NCI-H226 (cell line): ENCODE measurements at regions not wholly inside any gene's neighbourhood (a gene's known extent, or its start where the extent isn't known, plus 50 kb on each side); places are given as distances from the start of the nearest gene placed in this dataset.
A peak's percentile ranks its signal among the peaks of the same experiment; 100 is the strongest.
"Not testable (repeated sequence)": the region's sequence is repeated elsewhere in the genome, so short reads cannot be mapped to it uniquely, and the experiment has no call there.

ENCODE experiments used
- DNase-seq: peaks from one replicate; pipeline ENCODE4 v3.0.0-alpha.2; 2015

DNA sequence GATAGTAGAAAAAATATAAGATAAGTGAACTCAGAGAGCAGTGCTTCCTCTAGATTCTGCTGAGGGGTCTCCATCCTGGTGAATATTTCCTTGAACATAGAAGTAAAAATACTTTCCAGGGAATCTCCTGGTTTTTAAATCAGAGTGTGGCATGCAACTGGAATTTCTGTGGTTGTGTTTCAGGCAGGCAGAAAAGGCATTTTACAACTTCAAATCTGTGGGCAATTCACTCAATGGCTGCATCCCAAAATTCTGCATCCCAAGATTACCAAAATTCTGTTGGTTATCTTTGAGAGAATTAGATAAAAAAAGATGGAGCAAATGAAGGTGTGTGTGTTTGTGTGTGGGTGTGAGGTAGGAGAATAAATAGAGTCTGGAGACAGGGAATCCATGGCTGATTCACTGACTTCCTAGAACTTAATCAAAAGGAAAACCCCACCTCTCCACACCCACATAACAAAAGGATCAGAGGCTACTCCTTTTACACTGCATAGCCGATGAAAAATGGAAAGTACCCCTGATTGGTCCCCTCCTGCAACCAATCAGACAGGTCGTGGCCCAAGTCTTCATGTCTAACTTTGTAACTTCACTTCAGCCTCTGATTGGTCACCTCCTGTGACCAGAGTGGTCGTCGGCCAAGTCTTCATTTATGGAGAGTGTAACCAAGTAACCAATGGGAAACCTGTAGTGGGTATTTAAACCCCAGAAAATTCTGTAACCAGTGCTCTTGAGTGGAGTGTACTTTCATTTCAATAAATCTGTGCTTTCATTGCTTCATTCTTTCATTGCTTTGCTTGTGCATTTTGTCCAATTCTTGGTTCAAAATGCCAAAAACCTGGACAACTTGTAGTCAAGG is 112.8 kb downstream of the DLEU7 start:
- no peak for DNase-seq

DNA sequence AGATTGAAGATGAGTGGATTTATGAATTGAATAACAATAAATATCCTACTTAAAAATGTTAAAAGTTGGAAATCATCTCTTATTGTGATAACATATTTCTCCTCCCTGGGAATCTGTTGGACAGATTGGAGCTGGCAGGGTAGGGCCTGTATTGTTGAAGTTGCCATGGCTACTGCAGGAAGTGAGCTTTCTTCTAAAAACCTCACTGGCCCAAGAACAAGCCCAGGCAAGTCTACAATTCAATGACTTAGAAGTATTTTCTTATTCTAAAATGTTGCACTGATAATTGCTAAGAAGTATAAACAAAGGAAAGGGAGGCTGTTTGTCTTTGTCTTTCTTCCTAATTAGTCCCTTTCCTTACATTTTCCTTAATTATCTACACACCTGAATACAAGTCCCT is 112.1 kb downstream of the DLEU7 start:
- peak; percentile 65 for DNase-seq

- peak; percentile 93 for DNase-seq
Observed at GRCh38 chr13:50732712-50733111, 110.8 kb downstream of the DLEU7 start.

DNA sequence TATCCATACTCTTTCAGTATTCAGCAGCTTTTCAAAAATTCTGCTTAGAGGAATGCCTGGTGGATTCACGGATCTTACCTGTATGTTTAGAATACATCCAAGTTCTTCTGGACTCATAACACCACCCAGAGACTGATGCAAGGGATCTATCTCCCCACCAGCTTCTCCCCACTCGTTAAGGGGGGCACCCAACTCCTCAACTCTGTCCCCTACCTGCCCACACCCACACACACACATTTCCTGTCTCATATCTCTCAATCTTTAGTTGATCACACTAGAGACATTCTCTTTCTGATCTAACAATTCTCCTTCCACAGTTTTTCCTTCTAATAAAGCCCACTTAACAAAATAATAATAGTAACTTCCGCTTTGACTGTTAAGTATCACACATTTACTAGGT is 110.1 kb downstream of the DLEU7 start:
- DNase-seq, result no peak

DNA sequence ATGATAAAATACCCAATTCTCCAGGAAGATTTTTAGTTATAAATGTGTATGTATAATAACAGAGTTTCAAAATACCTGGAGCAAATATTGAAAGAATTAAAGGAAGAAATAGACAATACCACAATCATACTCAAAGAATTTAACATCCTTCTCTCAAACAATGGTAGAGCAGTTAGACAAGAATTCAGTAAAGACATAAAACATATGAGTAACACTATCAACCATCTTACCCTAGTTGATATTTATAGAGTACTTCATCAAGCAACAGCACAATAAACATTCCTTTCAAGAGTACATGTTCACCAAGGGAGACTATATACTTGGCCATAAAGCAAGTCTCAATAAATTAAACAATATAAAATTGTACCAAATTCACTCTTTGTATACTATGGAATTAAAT is 108.4 kb downstream of the DLEU7 start:
- no peak for DNase-seq

DNA sequence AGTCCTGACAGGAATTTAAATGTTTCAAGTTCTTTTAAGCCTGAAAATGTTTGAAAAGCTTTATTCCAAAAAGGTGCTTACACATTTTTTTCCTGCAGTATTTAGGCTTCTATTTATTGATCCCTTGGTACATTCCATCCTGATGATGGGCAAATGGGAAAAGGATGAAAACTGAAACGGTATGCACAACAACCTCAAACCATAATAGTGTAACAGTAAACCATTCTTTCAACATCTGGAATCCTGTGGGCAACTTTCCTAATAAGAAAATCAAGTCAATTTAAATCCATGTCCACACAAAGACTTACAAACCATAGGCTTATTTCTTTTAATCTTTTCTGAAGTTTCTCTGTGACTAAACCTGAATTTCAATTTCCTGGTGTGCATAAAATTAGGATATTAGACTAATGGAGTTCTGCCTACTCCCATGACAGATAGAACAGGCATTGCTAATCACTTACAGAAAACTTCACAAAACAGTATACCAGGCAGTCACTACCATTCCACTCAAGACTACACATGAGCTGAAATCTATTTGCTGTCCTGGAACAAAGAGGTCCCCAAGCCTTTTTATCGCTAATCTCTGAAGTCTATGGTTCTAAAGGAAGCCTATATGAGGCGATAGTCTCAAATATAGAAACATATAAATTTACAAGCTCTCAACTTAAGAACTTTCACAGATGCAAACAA is 103.3 kb downstream of the DLEU7 start:
- no peak for DNase-seq

GRCh38 chr13:50742353-50742752 is 101.1 kb downstream of the DLEU7 start:
- no peak for DNase-seq

- DNase-seq, result no peak
Observed at GRCh38 chr13:50742968-50743367, 100.5 kb downstream of the DLEU7 start.

DNA sequence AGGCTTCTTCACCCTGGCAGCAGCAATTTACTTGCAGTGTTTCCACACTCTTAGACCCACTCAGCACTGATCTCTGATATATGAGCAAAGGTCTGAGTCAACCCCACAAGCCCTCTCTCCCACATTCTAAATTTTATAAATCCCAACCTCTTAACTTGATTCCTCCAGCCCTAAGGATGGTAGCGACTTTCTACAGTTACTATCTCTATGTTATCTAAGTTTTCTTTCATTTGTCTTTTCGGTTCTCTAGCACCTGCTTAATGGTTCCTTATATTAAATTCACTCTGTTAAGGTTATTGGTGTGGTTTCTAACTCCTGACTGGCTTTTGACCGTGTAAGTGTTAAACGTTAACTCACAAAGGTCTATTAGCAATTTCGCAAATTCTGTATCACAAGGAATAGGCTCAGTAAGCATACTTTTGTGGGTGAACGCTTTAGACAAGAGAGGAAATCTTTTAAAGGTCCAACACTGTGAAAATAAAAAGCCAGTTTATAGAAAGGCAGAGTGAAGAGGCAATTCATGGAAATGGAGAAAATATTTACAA is 99.3 kb downstream of the DLEU7 start:
- no peak for DNase-seq

DNA sequence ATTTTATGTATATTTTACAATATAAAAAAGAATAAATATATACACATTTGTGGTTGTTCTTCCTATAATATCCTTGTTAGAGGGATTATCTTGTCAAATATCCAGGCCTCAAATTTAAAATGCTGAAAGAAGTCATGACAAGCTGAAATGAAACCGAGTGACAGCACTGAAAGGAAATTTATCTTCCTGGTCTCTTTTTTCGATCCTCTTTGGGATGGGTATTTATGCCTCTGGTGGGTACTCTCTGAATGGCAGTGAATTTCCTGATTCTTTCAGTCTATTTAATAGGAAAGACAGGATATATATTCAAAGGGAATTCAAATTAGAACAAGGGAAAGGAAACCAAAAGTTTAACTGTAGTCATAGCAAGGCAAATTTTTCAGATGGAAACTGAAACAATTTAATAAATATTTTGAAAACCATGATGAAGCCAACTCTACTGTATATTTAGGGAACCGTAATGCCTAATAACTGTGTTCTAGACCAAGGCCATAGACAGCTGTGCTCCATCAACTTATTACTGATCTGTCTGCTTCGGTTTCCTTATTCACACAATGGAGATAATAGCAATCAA is 97.9 kb downstream of the DLEU7 start:
- DNase-seq, result no peak

DNA sequence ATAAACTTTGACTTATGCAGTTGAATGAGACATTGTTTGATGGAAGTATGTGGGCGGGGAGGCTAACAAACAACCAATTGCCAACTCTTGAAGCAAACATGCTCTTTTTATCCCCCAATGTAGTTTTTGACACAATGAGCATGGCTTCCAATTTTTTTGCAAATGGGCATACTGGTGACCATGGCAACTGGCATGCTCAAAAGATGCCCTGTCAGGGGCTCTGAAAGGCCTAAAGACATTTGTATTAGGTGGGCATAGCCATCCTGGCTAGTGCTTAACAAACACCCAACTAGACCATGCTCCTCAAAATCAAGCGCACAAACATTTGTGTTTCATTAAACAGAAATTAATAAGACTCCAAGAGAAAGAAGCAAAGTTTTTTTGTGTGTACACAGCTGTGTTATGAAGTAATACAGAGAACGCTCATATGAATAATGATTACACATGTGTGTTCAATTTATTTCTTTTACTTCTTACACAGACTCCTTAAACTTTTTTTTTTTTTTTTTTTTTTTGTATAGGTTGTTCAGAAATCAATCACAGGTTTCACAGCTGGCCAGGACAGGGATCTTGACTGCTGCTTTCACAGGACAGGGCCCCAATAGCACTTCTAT is 95.6 kb downstream of the DLEU7 start:
- no peak for DNase-seq

GRCh38 chr13:50753221-50753620 is 90.3 kb downstream of the DLEU7 start:
- DNase-seq, result not testable (repeated sequence)

GRCh38 chr13:50755862-50756685 is 87.4 kb downstream of the DLEU7 start:
- not testable (repeated sequence) for DNase-seq

- DNase-seq, result no peak
Observed at GRCh38 chr13:50757008-50757407, 86.5 kb downstream of the DLEU7 start.

GRCh38 chr13:50758796-50759195 is 84.7 kb downstream of the DLEU7 start:
- no peak for DNase-seq

- no peak for DNase-seq
Observed at GRCh38 chr13:50760751-50761150, 82.7 kb downstream of the DLEU7 start.

GRCh38 chr13:50761406-50761805 is 82.1 kb downstream of the DLEU7 start:
- no peak for DNase-seq

DNA sequence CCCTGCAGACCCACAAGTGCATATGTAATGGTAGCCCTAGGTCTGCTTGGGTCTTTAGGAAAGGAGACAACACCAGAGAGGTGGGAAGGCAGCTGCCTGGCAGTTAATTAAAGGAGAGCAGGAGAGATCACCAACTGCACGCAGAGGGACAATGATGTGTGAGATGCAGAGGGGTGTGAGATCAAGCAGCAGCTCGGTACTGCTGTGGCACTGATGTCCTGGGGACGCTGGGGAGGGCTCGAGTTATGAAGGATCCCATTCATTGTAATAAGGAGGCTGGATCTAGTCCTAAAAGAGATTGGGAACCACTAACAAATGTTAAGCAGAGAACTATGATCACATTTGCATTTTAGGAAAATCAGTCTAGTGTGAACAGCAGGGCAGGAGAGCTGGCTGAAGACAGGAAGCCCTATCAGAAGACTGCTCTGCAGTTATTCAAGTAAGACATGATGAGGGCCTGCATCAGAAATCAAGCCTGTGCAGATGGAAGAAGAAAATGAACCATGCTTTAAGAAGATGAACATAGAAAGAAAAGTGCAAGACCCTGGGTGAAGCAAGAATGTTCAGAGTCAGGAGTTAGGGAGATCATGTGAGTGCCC is 80.4 kb downstream of the DLEU7 start:
- no peak for DNase-seq

GRCh38 chr13:50766013-50766412 is 77.5 kb downstream of the DLEU7 start:
- no peak for DNase-seq

DNA sequence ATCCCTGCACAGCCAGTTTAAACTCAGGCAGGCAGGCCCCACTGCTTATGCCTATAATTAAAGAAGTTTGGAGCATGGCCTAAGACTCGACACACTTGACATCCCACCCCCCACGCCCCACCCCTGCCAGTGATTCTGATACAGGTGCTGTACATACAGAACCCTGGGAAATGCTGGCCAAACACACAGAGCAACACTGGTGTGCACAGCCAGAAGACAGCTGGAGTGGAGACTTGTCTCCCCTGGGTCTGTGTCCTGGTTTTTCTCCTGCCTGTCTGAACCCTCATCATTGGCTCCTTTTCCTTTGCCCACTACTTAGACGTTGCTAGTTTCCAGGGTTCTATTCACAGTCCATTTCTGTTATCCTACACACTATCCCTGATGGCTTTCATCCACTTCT is 76.8 kb downstream of the DLEU7 start:
- no peak for DNase-seq

GRCh38 chr13:50772881-50773280 is 70.6 kb downstream of the DLEU7 start:
- DNase-seq, result not testable (repeated sequence)
